LHCN-M2 (cell line): ENCODE measurements at regions not wholly inside any gene's neighbourhood (a gene's known extent, or its start where the extent isn't known, plus 50 kb on each side); places are given as distances from the start of the nearest gene placed in this dataset.

ENCODE experiments used
- DNase-seq: peaks from one replicate; pipeline ENCODE4 v3.0.0-alpha.2; 2012; ENCODE audit warnings: low read depth

DNA sequence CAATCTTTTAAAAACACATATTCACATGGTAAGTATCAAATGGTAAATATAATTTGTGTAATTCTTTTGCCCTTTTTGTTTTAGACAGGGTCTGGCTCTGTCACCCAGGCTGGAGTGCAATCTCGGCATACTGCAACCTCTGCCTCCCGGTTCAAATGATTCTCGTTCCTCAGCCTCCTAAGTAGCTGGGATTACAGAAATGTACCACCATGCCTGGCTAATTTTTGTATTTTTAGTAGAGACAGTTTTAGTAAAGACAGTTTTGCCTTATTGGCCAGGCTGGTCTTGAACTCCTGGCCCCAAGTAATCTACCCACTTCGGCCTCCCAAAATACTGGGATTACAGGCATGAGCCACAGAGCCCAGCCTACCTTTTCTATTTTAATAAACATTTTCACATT lies 182.2 kb downstream of the MYCN start:
- DNase-seq: no peak

DNA sequence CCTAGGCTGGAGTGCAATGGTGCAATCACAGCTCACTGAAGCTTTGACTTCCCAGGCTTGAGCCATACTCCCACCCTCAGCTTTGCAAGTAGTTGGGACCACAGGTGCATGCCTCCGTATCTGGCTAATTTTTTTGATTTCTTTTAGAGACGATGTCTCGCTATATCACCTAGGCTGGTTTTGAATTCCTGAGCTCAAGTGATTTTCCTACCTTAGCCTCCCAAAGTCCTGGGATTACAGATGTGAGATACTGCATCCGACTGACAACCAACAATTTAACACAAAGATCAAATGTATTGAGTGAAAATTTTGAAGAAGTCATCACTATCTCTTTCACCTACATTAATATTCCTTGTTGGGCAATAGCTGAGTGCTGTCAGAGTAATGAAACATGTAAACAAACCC lies 181.6 kb downstream of the MYCN start:
- no peak for DNase-seq

DNA sequence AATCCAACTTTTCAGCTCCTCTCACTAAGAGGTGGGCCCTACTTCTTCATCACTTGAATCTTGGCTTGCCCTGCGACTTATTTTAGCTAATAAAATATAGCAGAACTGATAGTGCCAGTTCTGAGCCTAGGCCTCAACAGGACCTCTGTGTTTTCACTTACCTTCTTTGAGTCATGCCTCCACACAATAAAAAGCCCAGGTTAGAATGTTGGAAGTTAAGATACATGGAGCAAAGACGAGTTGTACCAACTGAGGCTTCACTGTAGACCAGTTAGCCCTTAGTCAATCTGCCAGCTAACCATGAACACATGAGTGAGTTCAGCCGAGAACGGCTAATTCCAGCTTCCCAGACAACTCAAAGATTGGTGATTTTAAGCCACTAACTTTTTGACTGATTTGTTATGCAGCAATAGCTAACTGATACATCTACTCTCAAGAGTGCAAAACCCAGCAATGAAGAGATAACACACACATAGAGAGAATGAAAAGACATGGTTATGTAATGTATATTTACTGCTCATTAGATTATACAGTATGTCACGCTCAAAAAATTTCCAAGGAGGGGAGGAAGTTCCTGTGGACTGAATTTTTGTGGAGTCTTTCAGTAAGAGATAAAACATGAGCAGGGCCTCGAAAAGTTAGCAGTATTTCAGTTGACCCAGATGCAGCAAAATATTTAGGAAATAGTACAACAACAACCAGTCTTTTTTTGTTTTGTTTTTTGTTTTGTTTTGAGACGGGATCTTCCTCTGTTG lies 181.1 kb downstream of the MYCN start:
- DNase-seq: no peak

DNA sequence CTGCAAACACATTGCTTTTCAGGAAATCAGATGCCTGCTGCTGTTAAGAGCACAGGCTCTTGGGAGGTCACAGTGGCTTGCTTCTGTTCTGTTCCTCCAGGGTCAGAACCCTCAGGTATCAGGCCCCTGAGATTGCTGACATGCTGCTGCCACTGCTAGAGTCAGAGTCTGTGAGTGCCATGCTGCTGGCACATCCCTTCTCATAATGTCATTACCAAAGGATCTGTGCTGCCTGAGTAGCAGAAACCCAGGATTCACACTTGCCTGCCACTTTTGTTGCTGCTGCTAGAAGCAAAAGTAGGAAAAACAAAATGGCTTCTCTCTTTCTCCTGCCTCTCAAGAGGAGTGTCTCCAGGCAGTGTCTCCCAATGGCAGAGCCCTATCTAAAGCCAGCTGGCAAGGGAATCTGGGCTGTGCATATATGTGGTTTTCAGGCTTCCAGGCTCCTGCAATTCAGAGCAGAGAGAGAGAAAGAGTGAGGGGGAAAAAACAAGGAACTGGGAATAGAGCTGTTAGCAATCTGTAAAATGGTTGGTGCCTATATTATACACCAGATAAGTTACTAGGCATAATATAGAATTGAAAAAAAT lies 180.3 kb downstream of the MYCN start:
- no peak for DNase-seq

DNA sequence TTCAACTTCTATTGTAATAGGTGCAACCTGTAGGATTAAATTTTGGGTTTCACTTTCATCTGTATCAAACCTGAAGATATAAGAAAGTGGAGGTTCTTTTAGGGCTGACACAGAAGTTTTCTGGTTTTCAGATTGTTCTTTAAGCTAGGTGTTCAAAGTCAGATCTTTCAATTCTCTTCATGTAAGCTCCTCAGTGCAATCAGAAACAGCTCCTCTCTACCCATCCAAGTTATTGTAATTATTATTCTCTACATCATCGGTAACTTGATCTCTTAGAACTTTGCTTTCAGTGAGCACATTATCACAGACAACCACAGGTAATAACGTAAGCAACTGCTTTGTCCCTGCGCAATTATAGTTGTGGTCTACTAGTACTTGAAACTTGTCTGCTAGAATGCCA lies 179.4 kb downstream of the MYCN start:
- no peak for DNase-seq

DNA sequence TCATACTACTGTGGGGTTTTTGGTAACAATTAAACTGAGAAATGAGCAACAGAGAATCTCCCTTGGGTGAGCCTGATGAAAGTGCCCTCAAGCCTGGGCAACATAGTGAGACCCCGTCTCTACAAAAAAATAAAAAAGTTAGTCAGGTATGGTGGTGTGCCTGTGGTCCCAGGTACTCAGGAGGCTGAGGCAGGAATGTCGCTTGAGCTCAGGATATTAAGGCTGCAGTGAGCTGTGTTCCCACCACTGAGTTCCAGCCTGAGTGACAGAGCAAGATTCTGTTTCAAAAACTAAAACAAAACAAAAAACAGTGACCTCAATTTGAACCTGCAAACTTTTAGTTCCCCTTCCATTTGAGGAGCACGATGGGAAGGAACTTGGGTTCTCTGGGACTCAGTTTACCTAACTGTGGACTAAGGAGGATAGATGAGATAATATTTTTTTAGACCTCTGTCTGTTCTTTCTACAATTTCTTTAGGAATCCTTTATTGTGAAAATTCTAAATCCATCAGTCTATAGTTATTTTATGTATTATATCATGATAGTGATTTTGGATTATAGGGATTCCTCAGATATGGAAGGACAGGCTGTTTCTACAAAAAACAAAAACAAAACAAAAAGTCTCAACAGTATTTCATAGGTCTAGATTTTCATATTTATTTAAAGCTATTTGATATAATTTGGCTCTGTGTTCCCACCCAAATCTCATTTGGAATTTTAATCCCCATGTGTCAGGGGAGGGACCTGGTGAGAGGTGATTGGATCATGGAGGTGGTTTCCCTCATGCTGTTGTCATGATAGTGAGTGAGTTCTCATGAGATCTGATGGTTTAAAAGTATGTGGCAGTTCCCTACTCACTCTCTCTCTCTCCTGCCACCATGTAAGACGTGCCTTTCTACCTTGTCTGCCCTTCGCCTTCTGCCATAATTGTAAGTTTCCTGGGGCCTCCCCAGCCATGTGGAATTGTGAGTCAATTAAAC lies 178.6 kb downstream of the MYCN start:
- no peak for DNase-seq

DNA sequence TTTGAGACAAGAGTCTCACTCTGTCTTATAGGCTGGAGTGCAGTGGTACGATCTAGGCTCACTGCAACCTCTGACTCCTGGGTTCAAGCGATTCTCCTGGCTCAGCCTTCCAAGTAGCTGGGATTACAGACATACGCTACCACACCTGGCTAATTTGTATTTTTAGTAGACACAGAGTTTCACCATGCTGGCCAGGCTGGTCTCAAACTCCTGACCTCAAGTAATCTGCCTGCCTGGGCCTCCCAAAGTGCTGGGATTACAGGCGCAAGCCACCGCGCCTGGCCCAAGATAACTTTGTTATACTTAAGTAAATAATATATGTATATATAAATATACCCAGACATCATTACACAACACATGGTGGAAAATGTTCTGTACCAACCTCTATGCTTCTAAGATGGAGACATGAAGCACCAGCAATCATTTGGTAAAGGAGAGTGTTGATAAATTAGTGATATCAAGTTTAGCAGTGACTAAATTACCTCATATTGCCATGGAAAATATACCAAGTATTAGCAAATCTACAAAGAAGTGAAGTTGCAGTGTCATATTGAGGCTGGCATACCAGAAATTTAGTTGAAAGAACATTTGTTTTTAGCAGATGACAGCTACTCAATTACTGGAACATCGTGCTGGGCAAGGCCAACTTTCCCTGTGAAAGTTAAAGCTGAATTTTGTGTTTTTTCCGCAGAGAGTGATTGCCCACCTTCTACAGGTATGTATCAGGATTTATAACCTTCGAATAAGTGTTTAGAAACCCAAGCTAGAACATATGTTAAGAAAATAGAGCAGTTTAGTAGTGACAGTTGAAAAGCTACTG lies 177.7 kb downstream of the MYCN start:
- no peak for DNase-seq

DNA sequence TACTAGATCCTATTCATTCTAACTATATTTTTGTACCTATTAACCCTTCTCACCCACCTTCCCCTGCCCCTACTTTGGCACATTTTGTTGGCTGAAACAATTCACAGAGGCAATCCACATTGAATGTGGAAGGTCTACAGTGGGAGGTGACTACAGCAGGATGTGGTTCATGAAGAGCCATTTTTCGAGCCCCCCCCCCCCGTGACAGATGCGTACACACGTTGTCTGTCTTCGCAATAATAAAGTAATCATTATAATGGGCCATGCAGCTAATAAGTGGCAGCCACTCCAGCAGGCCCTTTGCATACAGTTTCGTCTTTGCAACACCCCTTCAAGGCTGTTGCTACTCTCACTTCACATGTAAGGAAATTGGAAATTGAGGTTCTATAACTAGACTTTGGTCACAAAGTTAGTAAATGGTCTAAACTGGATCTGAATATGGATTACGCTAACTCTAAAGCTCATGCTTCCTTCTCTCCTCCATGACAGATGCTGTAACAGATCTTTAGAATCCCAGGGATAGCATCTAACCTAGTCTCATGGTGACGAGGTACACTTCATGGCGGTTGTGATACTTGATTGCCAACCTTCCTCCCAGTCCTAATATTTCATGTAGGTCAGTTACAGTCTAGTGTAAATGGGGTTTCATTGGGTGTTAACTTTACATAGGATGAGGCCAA lies 176.8 kb downstream of the MYCN start:
- no peak for DNase-seq

DNA sequence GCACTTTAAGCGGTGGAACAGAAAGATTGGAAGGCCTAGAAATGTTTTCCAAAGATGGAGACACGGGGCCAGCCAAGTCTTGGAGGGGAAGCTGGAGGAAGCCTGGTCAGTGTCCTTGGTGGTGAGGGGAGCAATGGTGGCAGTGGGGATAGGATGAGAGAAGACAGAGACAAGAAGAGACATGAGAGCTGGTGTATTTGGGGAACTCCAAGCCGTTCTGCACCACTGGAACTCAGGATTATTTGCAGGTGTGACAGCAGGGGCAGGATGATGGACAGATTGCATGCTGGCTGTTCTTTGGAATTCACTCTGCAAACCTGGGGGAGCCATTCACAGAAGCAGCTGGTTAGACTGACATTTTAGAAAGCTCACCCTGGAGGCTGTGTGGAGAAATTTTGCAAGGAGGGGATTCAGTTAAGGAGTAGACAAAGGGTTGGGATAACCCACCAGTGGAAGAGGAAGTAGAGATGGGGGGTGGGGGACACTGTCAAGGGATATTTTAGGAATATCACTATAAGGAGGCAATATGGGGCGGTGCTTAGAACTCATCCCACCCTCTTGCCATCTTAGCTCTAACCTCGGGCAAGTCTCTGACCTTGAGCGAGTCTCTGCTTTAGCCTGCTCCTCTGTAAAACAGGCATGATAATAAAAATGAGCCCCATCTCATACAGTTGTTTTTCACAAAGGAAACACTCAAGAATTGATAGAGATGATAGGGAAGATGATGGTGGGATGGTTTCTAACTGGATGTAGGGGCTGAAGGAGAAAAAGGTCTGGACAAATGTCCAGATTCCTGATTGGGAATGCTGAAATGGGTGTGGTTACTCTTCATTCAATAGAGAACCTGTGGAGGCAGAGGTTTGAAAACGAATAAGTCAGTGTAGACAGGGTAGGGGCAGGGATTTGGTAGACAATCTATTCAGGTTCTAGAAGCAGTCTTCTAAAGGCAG lies 175.8 kb downstream of the MYCN start:
- DNase-seq: no peak

DNA sequence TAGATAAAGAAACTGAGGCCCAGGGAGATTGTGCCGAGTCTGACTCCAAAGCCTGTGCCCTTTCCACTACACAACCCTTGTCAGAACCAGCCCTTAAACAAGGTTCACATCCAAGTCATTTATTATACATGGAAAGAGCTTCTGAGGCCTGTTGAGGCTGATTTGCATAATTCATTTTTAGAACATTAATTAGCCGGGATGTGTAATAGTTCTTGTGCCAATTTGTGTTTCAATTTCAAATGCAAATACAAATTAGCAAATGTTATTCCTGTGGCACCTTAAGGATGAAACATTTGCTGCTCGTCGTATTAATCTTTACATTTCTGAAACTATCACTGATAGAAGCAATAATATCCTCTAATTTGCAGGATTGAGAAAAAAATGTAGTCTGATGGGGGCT lies 174.9 kb downstream of the MYCN start:
- DNase-seq: no peak

DNA sequence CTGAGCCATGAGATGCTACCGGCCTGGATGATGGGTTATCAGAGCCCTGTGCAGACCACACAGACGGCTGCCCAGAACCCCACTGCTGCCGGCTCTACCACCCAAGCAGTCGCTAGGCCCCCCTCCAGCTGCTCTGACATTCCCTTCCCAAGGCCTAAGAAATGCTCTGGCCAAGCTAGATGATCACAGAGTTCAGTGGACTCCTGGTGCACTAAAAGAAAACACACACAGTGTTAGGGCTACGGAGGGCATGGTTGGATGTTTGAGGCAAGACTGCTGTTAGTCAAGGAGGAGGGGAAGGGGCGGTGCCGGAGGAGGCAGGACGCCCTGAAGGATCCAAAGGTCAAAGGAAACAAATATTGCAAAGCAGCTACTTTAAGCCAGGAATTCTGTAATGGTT lies 174.5 kb downstream of the MYCN start:
- DNase-seq: no peak

DNA sequence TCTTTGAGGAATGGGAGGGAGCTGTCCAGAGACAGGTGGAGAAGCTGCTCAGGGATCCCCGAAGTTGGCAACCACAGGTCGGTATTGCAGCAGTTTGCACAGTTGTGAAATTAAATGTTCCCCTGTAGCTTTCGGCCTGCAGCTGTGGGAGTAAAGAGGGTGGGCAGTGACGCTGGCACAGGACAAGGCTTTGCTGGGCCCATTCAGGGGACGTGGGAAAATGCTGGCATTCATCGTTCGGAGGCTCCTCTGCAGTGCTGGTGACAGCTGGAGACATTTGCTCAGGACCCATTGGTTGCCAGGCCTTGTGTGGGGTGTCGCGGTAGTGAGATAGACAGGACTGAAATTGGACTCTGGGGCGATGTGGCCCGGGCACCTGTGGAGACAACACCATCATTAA lies 173.7 kb downstream of the MYCN start:
- no peak for DNase-seq

DNA sequence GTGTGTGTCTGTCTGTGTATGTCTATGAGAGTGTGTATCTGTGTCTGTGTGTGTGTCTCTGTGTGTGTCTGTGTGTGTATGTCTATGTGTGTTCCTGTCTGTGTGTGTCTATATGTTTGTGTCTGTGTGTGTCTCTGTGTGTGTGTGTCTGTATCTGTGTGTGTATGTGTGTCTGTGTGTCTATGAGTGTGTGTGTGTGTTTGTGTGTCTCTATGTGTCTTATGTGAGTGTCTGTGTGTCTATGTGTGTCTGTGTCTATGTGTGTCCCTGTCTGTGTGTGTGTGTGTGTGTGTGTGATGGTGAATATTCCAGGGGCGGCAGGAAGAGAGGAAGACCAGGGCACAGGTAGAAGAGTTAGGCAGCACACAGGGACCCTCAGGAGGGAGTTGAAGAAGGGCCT lies 173.2 kb downstream of the MYCN start:
- no peak for DNase-seq

DNA sequence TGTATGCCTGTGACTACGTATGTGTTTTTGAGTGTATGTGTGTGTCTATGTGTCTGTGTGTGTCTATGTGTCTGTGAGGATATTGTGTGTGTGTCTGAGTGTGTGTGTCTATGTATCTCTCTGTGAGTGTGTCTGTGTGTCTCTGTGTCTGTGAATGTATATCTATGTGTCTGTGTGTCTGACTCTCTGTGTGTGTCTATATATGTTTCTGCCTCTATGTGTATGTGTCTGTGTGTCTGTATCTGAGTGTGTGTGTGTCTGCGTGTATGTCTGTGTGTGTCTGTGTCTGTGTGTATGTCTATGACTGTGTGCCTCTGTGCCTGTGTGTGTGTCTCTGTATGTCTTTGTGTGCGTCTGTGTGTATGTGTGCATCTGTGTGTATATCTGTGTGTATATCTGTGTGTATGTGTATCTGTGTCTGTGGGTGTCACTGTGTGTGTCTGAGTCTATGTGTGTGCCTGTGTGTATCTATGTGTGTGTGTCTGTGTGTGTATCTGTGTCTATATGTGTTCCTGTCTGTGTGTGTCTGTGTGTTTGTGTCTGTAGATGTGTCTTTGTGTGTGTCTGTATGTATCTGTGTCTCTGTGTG lies 172.7 kb downstream of the MYCN start:
- no peak for DNase-seq

DNA sequence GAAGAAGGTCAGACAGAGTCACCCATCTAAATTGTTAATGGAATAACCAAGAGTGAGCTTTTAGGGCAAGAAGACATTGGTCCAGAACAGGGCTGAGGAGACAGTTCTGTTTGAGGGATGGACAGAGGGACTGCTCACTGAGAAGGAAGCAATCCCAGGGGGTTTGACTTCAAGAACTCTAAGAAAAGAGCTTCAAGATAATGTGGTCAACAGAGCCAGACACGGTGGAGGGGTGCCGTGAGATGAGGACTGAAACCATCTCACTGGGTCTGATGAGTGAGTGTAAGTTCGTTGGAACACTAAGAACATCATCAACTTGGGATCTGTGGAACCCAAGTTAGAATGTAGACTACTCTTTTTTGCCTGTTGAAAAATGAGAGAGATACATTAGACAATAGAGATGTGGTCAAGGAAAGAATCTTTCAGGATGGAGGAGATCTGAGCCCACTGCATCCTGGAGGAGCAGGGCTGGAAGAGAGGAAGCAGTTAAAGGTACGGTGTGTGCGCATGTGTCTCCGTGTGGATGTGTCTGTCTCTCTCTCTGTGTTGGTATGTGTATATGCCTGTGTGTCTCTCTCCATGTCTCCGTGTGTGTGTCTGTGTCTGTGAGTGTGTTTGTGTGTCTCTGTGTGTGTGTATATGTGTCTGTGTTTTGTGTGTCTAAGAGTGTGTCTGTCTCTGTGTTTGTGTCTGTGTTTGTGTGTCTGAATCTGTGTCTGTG lies 172.1 kb downstream of the MYCN start:
- no peak for DNase-seq

DNA sequence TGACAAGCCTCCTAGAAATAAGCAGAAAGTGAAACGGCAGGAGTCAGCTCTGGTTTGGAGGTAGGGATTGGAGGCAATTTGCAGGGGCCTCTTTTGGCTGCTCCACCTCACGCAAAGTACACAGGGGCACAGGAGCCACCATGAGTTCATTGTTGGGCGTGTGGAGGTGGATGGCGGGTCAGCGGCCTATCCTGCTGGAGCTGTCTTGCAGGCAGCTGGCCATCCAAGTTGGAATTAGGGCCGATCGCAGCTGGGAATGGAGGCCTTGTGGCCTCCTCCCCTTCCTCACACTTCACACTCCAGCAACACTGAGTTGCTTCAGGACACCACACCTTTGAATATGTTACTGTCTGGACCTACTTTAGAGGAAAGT lies 171.5 kb downstream of the MYCN start:
- no peak for DNase-seq

DNA sequence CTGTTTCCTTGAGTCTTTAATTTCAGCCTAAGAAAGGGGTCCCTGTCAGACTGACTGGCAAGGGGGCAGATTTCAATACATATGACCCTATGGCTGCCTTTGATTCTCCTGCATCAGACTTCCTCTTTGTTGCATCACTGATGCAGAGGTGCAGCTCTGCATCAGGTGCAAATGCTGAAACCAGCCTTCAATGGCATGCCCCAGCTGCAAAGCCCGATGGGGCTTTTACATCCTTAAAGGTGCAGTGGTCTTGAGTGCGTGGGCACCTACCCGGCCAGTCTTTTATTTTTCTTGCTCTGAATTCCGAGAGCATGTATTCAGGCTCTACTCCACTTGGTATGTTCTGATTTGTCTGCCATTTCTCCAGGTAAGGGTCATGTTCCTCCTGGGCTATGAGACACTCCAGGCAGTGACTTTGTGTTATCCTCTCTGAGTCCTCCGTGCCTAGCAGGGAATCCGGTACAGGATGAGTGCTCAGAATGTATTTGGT lies 169.5 kb downstream of the MYCN start:
- DNase-seq: no peak

DNA sequence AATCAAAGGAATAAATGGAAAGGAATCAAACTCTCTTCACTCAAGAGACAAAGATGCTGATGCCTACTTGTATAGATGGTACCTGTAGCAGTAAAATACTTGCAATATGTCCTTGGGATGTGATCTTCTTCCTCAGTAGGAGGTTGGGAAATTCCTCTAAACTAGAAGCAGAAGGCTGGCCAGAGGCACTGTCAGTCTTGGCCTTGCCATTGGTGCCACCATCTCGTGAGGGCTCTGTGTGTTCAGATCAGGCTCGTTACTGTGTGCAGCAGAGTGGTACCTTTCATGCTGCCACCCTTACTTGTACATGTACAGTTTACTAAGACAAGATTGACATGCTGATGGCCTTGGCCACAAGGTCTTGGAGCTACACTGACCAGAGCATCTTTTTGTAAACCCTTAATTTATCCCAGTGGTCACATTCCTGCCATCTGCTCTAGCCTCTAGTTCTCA lies 169.0 kb downstream of the MYCN start:
- DNase-seq: no peak

DNA sequence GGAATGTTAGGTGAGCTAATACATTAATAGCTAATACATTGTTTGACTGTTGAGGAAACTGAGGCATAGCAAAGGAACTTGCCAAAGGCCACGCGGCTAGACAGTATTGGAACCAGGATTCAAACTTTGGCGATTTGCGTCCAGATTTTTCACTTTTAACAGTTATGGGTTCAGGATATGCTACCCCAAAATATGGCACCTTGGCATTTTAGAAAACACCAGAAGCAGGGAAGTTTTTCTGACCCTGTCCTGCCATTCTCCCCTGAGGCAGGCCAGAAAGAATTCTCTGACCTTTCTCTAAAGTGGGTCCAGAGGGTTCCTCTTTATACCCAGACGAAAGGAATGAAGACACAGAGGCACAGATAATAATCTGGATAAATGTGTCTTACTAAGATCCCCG lies 166.9 kb downstream of the MYCN start:
- no peak for DNase-seq
